Body of pancreas (tissue), 4 donors: ENCODE measurements at regions not wholly inside any gene's neighbourhood (a gene's known extent, or its start where the extent isn't known, plus 50 kb on each side); places are given as distances from the start of the nearest gene placed in this dataset.

Experiments used
- CTCF ChIP-seq, 7 experiments: fragments of 450-650 bp in 4 of 7; fragments of 200-600 bp in 3 of 7; sonication (generic) in 3 of 7; IDR thresholded peaks; one replicate each; pipeline ENCODE4 v1.5.1; 2016 to 2019; ENCODE audit warnings: antibody characterized with exemption in 7 of 7
- POLR2A ChIP-seq, 3 donors: fragments of 450-650 bp; IDR thresholded peaks; one replicate each; pipeline ENCODE4 v1.6.1; 2016; ENCODE audit warnings: antibody characterized with exemption in 3 of 3, mild to moderate bottlenecking in 2 of 3

GRCh38 chr11:109654091-109654490 lies 232.1 kb downstream of the C11orf87 start:
- no peak for TF ChIP-seq POLR2A (IDR thresholded peaks at IDR 0.05)
- no peak for TF ChIP-seq CTCF (IDR thresholded peaks at IDR 0.05)
